SH-SY5Y (cell line): ENCODE measurements at regions not wholly inside any gene's neighbourhood (a gene's known extent, or its start where the extent isn't known, plus 50 kb on each side); places are given as distances from the start of the nearest gene placed in this dataset.

Source experiments
- GATA2 ChIP-seq: IDR thresholded peaks from 2 replicates; pipeline ENCODE4 v1.6.1; 2011; ENCODE audit warnings: mild to moderate bottlenecking, low read depth, low read length
- GATA3 ChIP-seq: IDR thresholded peaks from 2 replicates; pipeline ENCODE4 v1.6.1; 2011; ENCODE audit warnings: low read depth, mild to moderate bottlenecking, low read length, moderate library complexity

DNA sequence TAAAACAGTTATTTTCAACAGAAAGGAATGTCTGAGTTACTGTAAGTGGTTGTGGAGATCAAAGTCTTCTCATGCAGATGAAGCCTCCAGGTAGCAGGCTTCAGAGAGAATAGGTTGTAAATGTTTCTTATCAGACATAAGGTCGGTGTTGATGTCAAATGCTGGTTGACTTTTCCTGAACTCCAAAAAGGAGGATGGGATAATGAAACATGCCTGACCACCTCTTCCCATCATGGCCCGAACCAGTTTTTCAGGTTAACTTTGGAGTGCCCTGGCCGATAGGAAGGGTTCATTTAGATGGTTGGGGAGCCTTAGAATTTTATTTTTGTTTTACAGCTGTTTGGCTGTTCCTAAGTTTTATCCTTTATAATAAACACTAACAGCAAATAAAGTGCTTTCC, 478.4 kb downstream of the ACTL7B start:
- TF ChIP-seq GATA2 (no peak), GATA3 (no peak)
